Fibroblast of villous mesenchyme (primary cell): ENCODE measurements at regions not wholly inside any gene's neighbourhood (a gene's known extent, or its start where the extent isn't known, plus 50 kb on each side); places are given as distances from the start of the nearest gene placed in this dataset.
A peak's percentile ranks its signal among the peaks of the same experiment; 100 is the strongest.
"Not testable (repeated sequence)": the region's sequence is repeated elsewhere in the genome, so short reads cannot be mapped to it uniquely, and the experiment has no call there.

Experiments
- DNase-seq: peaks from one replicate; pipeline ENCODE4 v3.0.0-alpha.2; 2010; ENCODE audit warnings: low read depth
- H3K4me3 ChIP-seq: 2 replicates; pipeline ENCODE4 v1.5.1; 2011; ENCODE audit warnings: low read depth, mild to moderate bottlenecking, low read length
- CTCF ChIP-seq: IDR thresholded peaks from 2 replicates; pipeline ENCODE4 v1.5.1; 2012; ENCODE audit warnings: low read depth, mild to moderate bottlenecking, low read length; ENCODE audit not compliant: insufficient read depth

GRCh38 chrX:69431420-69431819 lies 72.7 kb upstream of the NALF2 start:
- H3K4me3 ChIP-seq, result no peak overlapping the region
- no peak for DNase-seq

GRCh38 chrX:69430785-69431184 lies 73.3 kb upstream of the NALF2 start:
- DNase-seq, result no peak
- H3K4me3 ChIP-seq, result no peak overlapping the region
- TF ChIP-seq CTCF, result no peak

More at GRCh38 chrX:69431420-69431819, 72.7 kb upstream of the NALF2 start:
- no peak for TF ChIP-seq CTCF

- H3K4me3 ChIP-seq, result no peak overlapping the region
- no peak for DNase-seq
- TF ChIP-seq CTCF, result no peak
Measured at GRCh38 chrX:69429339-69430015, 74.6 kb upstream of the NALF2 start.

GRCh38 chrX:69428216-69428615 lies 75.9 kb upstream of the NALF2 start:
- TF ChIP-seq CTCF, result no peak
- H3K4me3 ChIP-seq, result no peak overlapping the region
- no peak for DNase-seq

- DNase-seq, result no peak
- no peak for TF ChIP-seq CTCF
- no peak overlapping the region for H3K4me3 ChIP-seq
Measured at GRCh38 chrX:69424910-69425309, 79.2 kb upstream of the NALF2 start.

- no peak overlapping the region for H3K4me3 ChIP-seq
- TF ChIP-seq CTCF, result peak; percentile 40
- peak; percentile 9 for DNase-seq
Measured at GRCh38 chrX:69424161-69424560, 80.0 kb upstream of the NALF2 start.

GRCh38 chrX:69422208-69422607 lies 81.9 kb upstream of the NALF2 start:
- not testable (repeated sequence) for H3K4me3 ChIP-seq, DNase-seq
